ENCODE measurements at regions not wholly inside any gene's neighbourhood (a gene's known extent, or its start where the extent isn't known, plus 50 kb on each side); places are given as distances from the start of the nearest gene placed in this dataset.

GRCh38 chr20:24819331-24819965, 129.6 kb upstream of the CST7 start:
- Histone ChIP-seq H3K9ac (replicated peaks; ENCODE audit: extremely low read depth, insufficient read depth, low read length) (no peak overlapping the region), H3K36me3 (ENCODE audit: control insufficient read depth in 2 of 2, extremely low read depth in 1 of 2, insufficient read depth in 2 of 2, low read length in 2 of 2) (no peaks in the 10 kb centered on the region), H3K4me1 (ENCODE audit: control insufficient read depth, extremely low read depth, insufficient read depth, low read length) (no peaks in the 10 kb centered on the region), H2AFZ (ENCODE audit: low read depth, low read length) (no peak overlapping the region), H4K20me1 (replicated peaks; ENCODE audit: control insufficient read depth, extremely low read depth, insufficient read depth, low read length) (no peaks in the 10 kb centered on the region), H3K27ac (ENCODE audit: insufficient read depth, low read depth, low read length) (no peak overlapping the region), H3K4me2 (ENCODE audit: insufficient read depth, low read length) (no peak overlapping the region), H3K9me3 (replicated peaks; ENCODE audit: control insufficient read depth, insufficient read depth, low read length) (no peaks in the 10 kb centered on the region), H3K79me2 (ENCODE audit: control insufficient read depth, insufficient read depth, low read length) (no peaks in the 10 kb centered on the region), H3K4me3 (replicated peaks in 1 of 3; ENCODE audit: insufficient read depth in 1 of 3, low read depth in 1 of 3, low read length in 3 of 3) (no peak overlapping the region), H3K27me3 (ENCODE audit: control insufficient read depth in 2 of 2, insufficient read depth in 2 of 2, low read length in 2 of 2) (no peaks in the 10 kb centered on the region), H3K9me1 (replicated peaks; ENCODE audit: control insufficient read depth, extremely low read depth, insufficient read depth, low read length) (no peaks in the 10 kb centered on the region)
- no peak for TF ChIP-seq EZH2 (IDR thresholded peaks at IDR 0.05; ENCODE audit: borderline replicate concordance, low read depth, low read length, severe bottlenecking)
- TF ChIP-seq, protein P1, sequence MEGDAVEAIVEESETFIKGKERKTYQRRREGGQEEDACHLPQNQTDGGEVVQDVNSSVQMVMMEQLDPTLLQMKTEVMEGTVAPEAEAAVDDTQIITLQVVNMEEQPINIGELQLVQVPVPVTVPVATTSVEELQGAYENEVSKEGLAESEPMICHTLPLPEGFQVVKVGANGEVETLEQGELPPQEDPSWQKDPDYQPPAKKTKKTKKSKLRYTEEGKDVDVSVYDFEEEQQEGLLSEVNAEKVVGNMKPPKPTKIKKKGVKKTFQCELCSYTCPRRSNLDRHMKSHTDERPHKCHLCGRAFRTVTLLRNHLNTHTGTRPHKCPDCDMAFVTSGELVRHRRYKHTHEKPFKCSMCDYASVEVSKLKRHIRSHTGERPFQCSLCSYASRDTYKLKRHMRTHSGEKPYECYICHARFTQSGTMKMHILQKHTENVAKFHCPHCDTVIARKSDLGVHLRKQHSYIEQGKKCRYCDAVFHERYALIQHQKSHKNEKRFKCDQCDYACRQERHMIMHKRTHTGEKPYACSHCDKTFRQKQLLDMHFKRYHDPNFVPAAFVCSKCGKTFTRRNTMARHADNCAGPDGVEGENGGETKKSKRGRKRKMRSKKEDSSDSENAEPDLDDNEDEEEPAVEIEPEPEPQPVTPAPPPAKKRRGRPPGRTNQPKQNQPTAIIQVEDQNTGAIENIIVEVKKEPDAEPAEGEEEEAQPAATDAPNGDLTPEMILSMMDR (IDR thresholded peaks at IDR 0.05; ENCODE audit: extremely low read depth in 1 of 2, insufficient read depth in 1 of 2, low read depth in 1 of 2, low read length in 2 of 2) = no peak
- no peak for TF ChIP-seq GATA2 (IDR thresholded peaks at IDR 0.05; ENCODE audit: insufficient read depth, insufficient read length, low read depth, low read length)
- no peak for TF ChIP-seq FOS (IDR thresholded peaks at IDR 0.05; ENCODE audit: borderline replicate concordance, insufficient read depth, low read length)
- no peak for TF ChIP-seq JUN (IDR thresholded peaks at IDR 0.05; ENCODE audit: borderline replicate concordance, insufficient read depth, insufficient read length, low read depth)
- no peak for TF ChIP-seq POLR2AphosphoS5 (IDR thresholded peaks at IDR 0.05; ENCODE audit: insufficient read depth, low read depth, low read length)
- no peak for TF ChIP-seq MYC (IDR thresholded peaks at IDR 0.05; ENCODE audit: low read depth, low read length)
- no peak for TF ChIP-seq POLR2A (IDR thresholded peaks at IDR 0.05; ENCODE audit: low read depth, low read length)
- TF ChIP-seq MAX (IDR thresholded peaks at IDR 0.05; ENCODE audit: insufficient read depth, insufficient read length) = no peak
- intact Hi-C loops (cut with micrococcal nuclease) = no loop called here
- no peak for FAIRE-seq
- CTCF ChIA-PET = no interaction called here
- no peak for DNase-seq (ENCODE audit: low read depth, low spot score)
- POLR2A ChIA-PET = no interaction called here
- dilution Hi-C loops (cut with MboI; ENCODE audit: extremely low pct_ligation_motif_present, low sequenced_read_pairs) = no loop called here
- BruUV-seq (replicated peaks) = no TSS peak

All from endothelial cell of umbilical vein (primary cell).